Stimulated activated naive B cell treated with anti-CD40 and anti-IgM and Interleukin-4, amounts not matched to agents 10 μg/mL and 1 μg/mL and 100 μg/mL, for 72 hours (primary cell): ENCODE measurements at regions not wholly inside any gene's neighbourhood (a gene's known extent, or its start where the extent isn't known, plus 50 kb on each side); places are given as distances from the start of the nearest gene placed in this dataset.

Experiments
- ATAC-seq, 2 donors: fragments of 150-1000 bp; cut with Tn5 transposase; replicated peaks; 2 replicates each; pipeline ENCODE4 v1.10.0; 2021; ENCODE audit warnings: moderate library complexity in 1 of 2
- DNase-seq: peaks from one replicate; pipeline ENCODE4 v3.0.0; 2021
- H3K27ac Mint-ChIP-seq: one replicate; pipeline ENCODE4 v1.8.0; 2022; ENCODE audit warnings: mild to moderate bottlenecking, mixed read lengths
- H3K27me3 Mint-ChIP-seq, 2 donors: one replicate each; pipeline ENCODE4 v1.8.0; 2022; ENCODE audit warnings: mixed read lengths in 2 of 2
- H3K36me3 Mint-ChIP-seq, 2 donors: one replicate each; pipeline ENCODE4 v1.8.0; 2022; ENCODE audit warnings: mixed read lengths in 2 of 2, mild to moderate bottlenecking in 1 of 2
- H3K4me1 Mint-ChIP-seq, 2 donors: one replicate each; pipeline ENCODE4 v1.8.0; 2022; ENCODE audit warnings: mixed read lengths in 2 of 2, mild to moderate bottlenecking in 1 of 2
- H3K4me3 Mint-ChIP-seq, 2 donors: one replicate each; pipeline ENCODE4 v1.8.0; 2022; ENCODE audit warnings: mild to moderate bottlenecking in 2 of 2, mixed read lengths in 2 of 2, moderate library complexity in 1 of 2
- H3K9me3 Mint-ChIP-seq, 2 donors: one replicate each; pipeline ENCODE4 v1.8.0; 2022; ENCODE audit warnings: mixed read lengths in 2 of 2, mild to moderate bottlenecking in 1 of 2

DNA sequence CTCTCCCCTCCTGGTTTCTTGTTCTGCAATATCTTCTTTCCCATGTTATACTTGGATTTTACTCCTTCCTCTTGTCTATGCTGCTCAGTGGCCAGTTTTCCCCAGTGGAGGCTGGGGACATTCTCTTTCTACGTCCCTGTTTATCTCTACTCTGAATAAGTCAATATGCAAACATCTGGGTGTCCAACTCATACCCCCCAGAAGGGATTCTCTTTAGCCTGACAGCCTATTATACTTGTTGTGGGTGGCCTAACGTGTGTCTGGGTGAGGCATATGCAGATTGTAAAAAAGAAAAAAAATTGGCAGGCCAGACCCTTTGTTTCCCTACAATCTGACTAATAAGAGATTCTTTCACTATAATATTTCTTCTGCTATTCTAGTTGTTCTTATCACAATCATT lies 134.2 kb upstream of the MAF start:
- Mint-ChIP-seq H3K9me3 (no peaks in the 10 kb centered on the region), H3K36me3 (no peaks in the 10 kb centered on the region), H3K27me3 (peaks cover 6% of the 10 kb centered on the region in 2 donors), H3K27ac (no peak overlapping the region), H3K4me3 (no peak overlapping the region), H3K4me1 (no peaks in the 10 kb centered on the region)
- DNase-seq = no peak
- no peak for ATAC-seq

DNA sequence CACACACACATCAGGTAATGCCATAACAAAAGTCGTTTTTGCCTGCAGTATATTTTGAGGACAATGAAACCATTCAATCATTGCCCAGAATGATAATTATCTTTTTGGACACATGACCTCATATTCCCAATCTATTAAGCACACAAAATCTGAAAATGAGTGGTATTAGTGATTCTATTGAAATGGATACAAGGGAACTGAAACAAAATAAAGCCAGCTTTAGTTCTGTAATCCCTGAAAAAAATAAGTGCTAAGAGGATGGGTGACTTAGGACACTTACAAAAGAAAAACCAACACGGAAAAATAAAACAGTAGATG lies 128.3 kb upstream of the MAF start:
- ATAC-seq = no peak
- Mint-ChIP-seq H3K9me3 (no peaks in the 10 kb centered on the region), H3K4me1 (no peaks in the 10 kb centered on the region), H3K36me3 (no peaks in the 10 kb centered on the region), H3K27me3 (peaks cover 0 to 4% of the 10 kb centered on the region in 2 donors), H3K27ac (no peak overlapping the region), H3K4me3 (no peak overlapping the region)
- DNase-seq = no peak

DNA sequence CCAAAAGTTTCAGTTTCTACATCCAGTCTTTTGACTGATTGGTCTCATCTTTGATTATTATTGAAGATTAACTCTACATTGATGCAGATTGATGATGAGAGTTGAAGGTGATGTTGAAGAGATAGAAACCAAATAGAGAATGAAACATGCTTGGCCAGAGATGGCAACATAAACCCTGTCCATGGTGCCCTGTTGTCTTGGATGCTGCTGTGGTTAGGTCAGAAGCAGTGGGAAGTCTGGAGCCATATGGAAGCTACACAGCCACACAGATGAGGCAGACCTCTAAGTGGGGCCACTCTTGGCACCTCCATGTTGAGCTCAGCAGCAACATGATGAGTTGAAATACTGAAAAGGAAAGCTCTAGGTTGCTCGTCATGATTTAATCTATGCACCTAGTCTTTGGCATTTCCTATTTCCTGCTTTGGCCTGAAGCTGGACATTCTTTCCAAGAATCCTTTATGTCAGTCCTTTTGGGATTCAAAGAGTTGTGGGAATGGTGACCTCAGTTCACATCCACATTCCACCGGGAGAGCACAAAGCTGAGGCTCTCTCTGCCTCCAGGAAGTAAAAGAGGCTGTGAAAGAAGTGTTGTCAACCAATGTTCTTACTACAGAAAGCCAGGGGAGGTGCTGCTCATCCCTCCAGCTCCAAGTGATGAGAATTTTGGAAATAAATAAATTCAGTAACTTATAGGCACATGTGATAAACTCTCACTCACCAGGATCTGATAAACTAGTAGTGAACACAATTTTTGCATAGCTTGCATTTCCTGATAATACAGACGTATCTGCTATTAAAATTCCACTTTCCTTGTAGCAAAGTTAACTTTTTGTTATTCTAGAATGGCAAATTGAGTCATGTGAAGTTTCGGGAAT lies 127.7 kb upstream of the MAF start:
- DNase-seq = no peak
- Mint-ChIP-seq H3K36me3 (no peaks in the 10 kb centered on the region), H3K4me1 (no peaks in the 10 kb centered on the region), H3K4me3 (no peak overlapping the region), H3K27me3 (peaks cover 0 to 4% of the 10 kb centered on the region in 2 donors), H3K27ac (no peak overlapping the region), H3K9me3 (no peaks in the 10 kb centered on the region)
- ATAC-seq = no peak

DNA sequence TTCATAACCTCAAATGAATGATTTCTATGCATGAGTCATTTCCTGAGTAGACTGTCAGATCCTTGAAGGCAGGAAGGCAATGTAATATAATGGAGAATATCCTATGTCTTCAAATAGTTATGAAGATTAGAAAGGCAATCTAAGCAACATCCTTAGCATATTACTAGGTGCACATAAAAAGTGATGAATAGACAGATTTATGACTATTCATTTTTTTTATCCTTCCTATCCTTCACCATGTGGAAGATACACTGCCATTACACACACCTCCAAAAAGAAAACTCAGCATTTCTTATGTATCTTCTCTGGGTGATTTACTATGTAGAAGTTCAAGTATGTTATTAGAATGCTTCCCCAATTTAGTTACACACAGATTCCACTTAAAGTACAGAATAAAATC lies 126.4 kb upstream of the MAF start:
- Mint-ChIP-seq H3K9me3 (peaks cover 4 to 6% of the 10 kb centered on the region in 2 donors), H3K27me3 (peaks cover 0 to 10% of the 10 kb centered on the region in 2 donors), H3K36me3 (no peaks in the 10 kb centered on the region), H3K27ac (no peak overlapping the region), H3K4me3 (no peak overlapping the region), H3K4me1 (no peaks in the 10 kb centered on the region)
- ATAC-seq (no peak), DNase-seq (no peak)

DNA sequence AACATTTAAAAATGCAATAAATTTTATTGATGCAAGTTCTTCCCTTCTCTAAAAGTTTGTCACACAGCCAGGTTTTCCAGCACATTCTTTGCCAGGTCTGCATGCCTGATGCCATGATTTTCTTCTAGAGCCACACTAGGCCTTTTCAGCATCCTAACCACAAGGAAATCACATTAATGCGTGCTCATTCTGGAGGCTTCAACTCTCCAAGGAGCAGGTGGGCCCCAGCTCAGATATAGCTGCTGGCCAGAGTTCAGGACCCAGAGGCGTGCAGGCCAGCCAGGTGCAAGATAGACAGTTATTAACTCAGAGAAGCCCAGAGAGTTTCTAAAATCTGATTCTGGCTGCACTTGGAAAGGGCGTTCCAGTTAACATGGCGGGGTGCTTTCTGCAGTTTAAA lies 124.5 kb upstream of the MAF start:
- Mint-ChIP-seq H3K36me3 (no peaks in the 10 kb centered on the region), H3K4me3 (no peak overlapping the region), H3K27me3 (peaks cover 0 to 12% of the 10 kb centered on the region in 2 donors), H3K9me3 (peaks cover 4 to 6% of the 10 kb centered on the region in 2 donors), H3K4me1 (no peaks in the 10 kb centered on the region), H3K27ac (no peak overlapping the region)
- ATAC-seq (no peak), DNase-seq (no peak)

DNA sequence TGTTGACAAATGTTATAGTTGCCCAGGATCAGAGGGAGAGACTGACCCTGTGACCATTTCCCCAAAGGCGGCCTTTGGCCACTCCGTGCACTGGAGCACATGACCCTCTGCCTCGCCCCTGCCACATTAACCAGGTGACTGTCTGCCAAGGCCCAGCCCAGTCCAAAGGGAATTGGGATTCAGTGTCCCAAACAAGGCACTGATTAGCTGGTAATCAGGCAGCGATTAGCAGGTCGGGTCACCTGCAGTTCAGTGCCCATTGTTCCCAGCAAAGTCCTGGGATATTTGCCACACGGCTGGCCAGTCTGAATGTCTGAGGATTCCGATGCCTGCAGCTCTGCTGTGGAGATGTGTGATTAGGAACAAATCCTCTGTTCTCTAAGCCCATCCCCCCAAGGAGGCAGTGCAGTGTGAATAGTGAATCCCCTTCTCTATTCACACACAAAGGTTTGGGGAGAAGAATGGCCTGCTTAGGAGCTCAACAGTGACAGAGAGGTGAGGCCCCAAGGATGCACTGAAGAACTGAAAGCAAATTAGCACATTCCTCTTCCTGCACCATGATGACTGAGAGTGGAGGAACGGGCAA lies 123.1 kb upstream of the MAF start:
- Mint-ChIP-seq H3K36me3 (no peaks in the 10 kb centered on the region), H3K27me3 (peaks cover 0 to 11% of the 10 kb centered on the region in 2 donors), H3K9me3 (peaks cover 4 to 6% of the 10 kb centered on the region in 2 donors), H3K4me3 (no peak overlapping the region), H3K27ac (no peak overlapping the region), H3K4me1 (no peaks in the 10 kb centered on the region)
- DNase-seq (no peak), ATAC-seq (no peak)

DNA sequence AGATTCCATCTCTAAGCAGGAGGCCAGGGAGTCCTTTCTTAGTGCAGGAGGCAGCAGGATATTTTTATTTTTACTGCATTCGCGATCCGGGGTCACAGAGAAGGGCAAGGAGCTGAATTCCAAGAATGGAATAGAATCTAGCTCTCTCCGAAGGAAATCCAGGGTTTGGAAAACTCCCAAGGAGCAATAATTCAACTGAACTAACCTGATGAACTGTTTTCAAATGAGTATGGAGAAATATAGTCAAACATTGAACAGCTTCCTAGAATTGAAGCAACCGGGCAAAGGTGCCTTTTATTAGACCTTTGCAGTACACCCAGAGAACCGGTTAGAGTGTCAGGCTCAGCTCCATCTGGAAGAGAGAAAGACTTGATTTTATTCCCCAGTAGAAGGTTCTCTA lies 120.7 kb upstream of the MAF start:
- DNase-seq (no peak), ATAC-seq (no peak)
- no peak overlapping the region for H3K4me3 Mint-ChIP-seq
- no peaks in the 10 kb centered on the region for H3K36me3 Mint-ChIP-seq
- no peak overlapping the region for H3K27ac Mint-ChIP-seq
- H3K27me3 Mint-ChIP-seq = peaks cover 0 to 15% of the 10 kb centered on the region in 2 donors
- peaks cover 4 to 6% of the 10 kb centered on the region in 2 donors for H3K9me3 Mint-ChIP-seq
- H3K4me1 Mint-ChIP-seq = no peaks in the 10 kb centered on the region

DNA sequence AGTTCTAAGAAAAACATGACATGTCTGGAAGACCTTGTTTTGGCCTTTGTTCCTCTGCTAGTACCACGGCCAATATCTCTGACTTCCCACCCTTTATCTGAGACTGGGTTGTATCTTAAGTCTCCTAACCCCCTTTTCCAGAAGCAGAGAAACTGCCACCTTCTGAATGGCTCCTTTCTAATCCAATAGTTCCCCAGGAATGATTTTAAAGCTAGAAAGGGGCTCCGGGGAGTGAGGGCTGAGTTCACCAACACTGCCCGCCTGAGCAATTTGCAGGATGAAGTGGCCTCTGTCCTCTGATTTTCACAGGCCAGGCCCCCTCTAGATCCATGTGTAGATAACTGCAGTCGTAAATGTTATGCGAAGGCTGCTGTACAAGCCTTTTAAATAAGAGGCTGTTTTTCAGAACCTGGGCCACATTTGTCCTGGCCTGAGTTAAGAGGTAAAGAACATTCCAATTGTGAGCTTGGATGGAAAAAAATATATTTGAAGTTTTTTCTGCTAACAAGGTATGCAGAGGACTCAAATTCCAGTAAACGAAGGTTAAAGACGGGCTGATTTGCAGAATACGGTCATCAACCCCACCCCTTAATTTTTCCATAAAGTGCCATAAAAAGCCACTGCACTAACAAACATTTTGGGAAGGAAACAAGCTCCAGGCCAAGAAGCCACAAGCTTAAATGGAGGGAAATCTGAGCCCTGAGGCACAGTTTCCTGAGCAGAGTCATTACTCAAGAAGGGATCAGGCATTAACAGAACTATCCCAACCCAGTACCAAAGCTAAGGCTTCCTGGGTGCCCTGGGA lies 117.0 kb upstream of the MAF start:
- H3K9me3 Mint-ChIP-seq = peaks cover 4 to 5% of the 10 kb centered on the region in 2 donors
- H3K27ac Mint-ChIP-seq = no peak overlapping the region
- DNase-seq (no peak), ATAC-seq (no peak)
- H3K4me3 Mint-ChIP-seq = no peak overlapping the region
- no peaks in the 10 kb centered on the region for H3K36me3 Mint-ChIP-seq
- H3K27me3 Mint-ChIP-seq = peaks cover 0 to 22% of the 10 kb centered on the region in 2 donors
- H3K4me1 Mint-ChIP-seq = no peaks in the 10 kb centered on the region

DNA sequence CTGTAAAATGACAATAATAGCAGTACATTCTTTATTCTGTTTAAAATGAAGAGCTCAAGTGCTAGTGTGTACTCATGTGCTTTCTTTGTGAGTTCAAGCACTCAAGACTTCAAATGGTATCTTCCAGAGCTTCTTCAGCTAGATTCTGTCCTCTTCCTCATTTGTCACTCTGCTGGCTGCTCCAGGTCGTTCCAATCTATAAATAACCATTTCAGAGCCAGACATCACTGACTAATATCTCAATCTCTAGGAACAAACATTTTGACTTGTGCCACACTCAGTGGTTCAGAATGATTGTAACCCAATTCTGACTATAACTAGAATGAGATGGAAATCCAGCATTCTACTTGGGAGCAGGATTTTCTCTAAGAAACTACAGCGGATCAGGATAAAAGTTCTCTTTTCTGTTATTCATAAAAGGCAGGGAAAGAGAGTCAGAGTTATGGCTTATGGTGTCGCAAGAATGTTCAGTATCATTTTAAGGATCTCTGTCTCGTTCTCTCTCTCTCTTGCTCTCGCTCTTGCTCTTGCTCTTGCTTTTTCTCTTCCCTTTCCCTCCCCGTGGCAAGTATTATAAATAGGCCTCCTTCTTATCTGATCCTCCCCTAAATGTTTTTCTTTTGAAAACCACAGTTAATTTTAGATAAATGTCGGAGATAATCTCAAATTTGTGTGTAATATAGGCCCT lies 116.3 kb upstream of the MAF start:
- peaks cover 0 to 19% of the 10 kb centered on the region in 2 donors for H3K27me3 Mint-ChIP-seq
- H3K4me3 Mint-ChIP-seq = no peak overlapping the region
- DNase-seq (no peak), ATAC-seq (no peak)
- no peaks in the 10 kb centered on the region for H3K9me3 Mint-ChIP-seq
- H3K36me3 Mint-ChIP-seq = no peaks in the 10 kb centered on the region
- no peaks in the 10 kb centered on the region for H3K4me1 Mint-ChIP-seq
- no peak overlapping the region for H3K27ac Mint-ChIP-seq

DNA sequence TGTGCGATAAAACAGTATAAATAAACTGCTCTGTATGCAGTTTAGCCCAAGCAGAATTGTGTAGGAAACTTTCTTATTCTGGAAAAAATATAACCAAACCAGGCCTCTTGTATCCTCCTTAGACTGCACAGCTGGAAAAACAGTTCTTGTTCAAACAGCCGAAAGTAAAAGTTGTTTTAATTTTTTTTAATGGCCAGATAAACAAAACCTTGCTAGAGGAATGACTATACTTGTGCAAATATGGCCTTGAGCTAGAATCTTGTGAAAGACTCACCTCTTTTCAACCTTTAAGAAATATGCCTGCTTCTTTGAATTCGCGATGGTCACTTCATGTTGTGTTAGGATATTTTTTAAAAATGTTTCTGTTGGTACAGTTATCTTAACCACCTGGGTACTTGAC lies 114.5 kb upstream of the MAF start:
- no peak overlapping the region for H3K4me3 Mint-ChIP-seq
- ATAC-seq = no peak
- H3K36me3 Mint-ChIP-seq = no peaks in the 10 kb centered on the region
- DNase-seq = no peak
- no peaks in the 10 kb centered on the region for H3K4me1 Mint-ChIP-seq
- peaks cover 0 to 16% of the 10 kb centered on the region in 2 donors for H3K27me3 Mint-ChIP-seq
- no peaks in the 10 kb centered on the region for H3K9me3 Mint-ChIP-seq
- no peak overlapping the region for H3K27ac Mint-ChIP-seq

DNA sequence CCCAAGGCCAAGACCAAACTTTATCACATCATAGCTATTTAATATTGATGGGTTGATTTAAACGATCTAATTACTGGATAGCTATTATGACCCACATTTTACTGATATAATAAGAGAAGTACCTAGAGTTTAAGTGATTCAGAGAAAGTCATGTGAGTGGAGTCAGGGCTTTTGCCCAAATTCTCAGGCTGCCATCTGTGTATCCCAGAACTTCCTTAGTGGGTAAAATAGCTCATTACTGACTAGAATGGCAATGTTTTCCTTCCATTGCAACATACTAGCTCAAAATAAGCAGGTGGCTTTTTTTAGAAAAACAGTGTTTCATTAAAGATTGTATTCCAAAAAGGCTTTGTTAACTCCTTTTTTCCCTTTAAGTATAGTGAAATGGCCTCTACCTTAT lies 113.9 kb upstream of the MAF start:
- Mint-ChIP-seq H3K27me3 (peaks cover 0 to 13% of the 10 kb centered on the region in 2 donors), H3K9me3 (no peaks in the 10 kb centered on the region), H3K4me3 (no peak overlapping the region), H3K4me1 (no peaks in the 10 kb centered on the region), H3K36me3 (no peaks in the 10 kb centered on the region), H3K27ac (no peak overlapping the region)
- no peak for ATAC-seq
- DNase-seq = no peak

DNA sequence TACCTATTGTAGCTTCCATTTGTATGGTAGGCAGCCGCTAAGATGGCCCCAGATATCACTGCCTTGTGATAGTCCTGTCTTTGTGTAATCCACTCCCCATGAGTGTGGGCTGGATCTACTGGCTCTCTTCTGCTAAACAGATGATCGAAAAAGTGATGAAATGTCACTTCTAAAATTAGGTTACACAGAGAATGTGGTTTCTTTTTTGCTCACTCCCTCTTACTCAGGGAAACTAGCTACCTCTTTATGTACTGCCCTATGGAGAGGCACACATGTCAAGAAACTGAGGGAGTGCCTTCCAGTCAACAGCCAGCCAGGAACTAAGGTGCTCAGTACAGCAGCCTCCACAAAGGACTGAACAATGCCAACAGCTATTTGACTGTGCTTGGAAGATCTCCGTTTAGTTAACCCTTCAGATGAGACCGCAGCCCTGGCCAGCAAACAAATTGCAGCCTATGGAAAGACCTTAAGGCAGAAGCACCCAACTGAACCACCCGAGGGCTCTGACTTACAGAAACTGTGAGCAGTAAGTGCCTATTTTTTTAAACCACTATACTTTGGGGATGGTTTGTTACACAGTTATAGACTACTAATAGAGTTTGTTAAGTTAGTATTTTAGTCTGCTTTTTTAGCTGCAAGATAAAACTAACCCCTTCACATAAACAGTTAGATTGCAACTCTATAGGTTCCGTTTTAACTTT lies 113.2 kb upstream of the MAF start:
- ATAC-seq (no peak), DNase-seq (no peak)
- Mint-ChIP-seq H3K4me1 (no peaks in the 10 kb centered on the region), H3K27me3 (peaks cover 0 to 13% of the 10 kb centered on the region in 2 donors), H3K36me3 (no peaks in the 10 kb centered on the region), H3K9me3 (no peaks in the 10 kb centered on the region), H3K4me3 (no peak overlapping the region), H3K27ac (no peak overlapping the region)

DNA sequence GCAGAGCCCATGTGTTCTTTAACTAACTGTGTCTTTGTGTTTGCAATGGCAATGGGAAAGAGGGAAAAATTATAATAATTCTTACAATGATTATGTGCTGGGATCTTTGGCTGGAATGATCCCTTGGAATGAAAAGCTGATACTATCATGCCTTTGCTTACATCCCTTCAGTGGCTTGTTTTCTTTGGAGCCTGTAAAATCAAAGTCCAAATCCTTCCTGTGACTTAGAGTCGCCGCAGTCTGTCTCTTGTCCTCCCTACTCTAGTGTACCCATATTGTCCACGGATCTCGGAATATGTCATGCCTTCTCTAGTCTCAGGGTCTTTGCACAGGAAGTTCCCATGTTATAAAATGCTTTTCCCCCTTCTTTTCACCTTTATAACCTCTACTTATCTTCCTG lies 111.7 kb upstream of the MAF start:
- Mint-ChIP-seq H3K9me3 (no peaks in the 10 kb centered on the region), H3K36me3 (no peaks in the 10 kb centered on the region), H3K4me1 (no peaks in the 10 kb centered on the region), H3K27me3 (peaks cover 0 to 13% of the 10 kb centered on the region in 2 donors), H3K4me3 (no peak overlapping the region), H3K27ac (no peak overlapping the region)
- no peak for ATAC-seq
- no peak for DNase-seq

DNA sequence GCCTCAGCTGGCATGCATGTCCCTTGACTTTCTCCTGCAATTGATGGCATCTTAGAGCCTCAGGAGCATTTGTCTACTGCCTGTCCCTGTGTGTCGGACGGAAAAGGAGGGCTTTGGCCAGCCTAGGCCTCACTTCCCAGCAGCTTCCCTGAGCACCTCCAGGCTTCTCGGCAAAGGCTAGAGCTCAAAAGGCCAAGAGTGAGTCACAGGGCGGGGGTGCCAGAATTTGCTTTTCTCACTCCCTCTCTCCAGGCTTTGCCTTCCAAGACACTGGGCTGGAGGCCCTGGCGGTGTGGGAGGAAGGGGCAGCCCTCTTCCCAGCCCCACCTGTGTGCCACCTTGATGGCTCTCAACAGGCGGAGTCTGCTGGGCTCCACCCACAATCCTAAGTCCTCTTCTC lies 107.3 kb upstream of the MAF start:
- Mint-ChIP-seq H3K36me3 (no peaks in the 10 kb centered on the region), H3K4me3 (no peak overlapping the region), H3K27me3 (peaks cover 0 to 4% of the 10 kb centered on the region in 2 donors), H3K4me1 (no peaks in the 10 kb centered on the region), H3K9me3 (no peaks in the 10 kb centered on the region), H3K27ac (no peak overlapping the region)
- ATAC-seq (no peak), DNase-seq (no peak)
